Coronary artery (tissue), 2 donors: ENCODE measurements at regions not wholly inside any gene's neighbourhood (a gene's known extent, or its start where the extent isn't known, plus 50 kb on each side); places are given as distances from the start of the nearest gene placed in this dataset.

Experiments used
- DNase-seq: peaks from one replicate; pipeline ENCODE4 v3.0.0-alpha.2; 2017; ENCODE audit warnings: low spot score
- H3K27ac ChIP-seq, 2 donors: fragments of 200-600 bp; sonication (generic); one replicate each; pipeline ENCODE4 v1.5.1; 2016 to 2019
- H3K4me3 ChIP-seq: fragments of 200-600 bp; sonication (generic); 2 replicates; pipeline ENCODE4 v1.5.1; 2016; ENCODE audit warnings: mild to moderate bottlenecking, moderate library complexity
- TF ChIP-seq, protein P1 (sequence below): fragments of 200-600 bp; sonication (generic); IDR thresholded peaks from one replicate; pipeline ENCODE4 v1.5.1; 2019; ENCODE audit warnings: antibody characterized with exemption

DNA sequence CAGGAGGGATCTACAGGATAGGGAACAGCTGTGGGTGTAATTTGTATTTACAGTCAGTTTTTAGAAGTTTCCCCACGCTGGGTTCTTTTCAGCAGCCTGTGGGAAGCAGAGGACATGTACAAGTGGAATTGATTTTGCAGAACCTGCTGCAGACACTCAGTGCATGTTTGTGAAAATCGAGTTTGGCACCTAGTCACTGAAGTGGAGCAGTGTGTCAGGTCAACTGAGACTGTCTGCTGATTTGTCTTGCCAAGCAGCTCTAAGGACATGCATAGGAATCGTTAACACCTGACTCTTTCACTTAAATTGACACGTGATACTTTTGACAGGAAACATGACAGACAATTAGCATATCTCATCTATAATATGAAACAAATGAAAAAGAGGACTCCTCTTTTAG is 416.6 kb downstream of the TMX3 start:
- no peak for DNase-seq
- TF ChIP-seq, protein P1, sequence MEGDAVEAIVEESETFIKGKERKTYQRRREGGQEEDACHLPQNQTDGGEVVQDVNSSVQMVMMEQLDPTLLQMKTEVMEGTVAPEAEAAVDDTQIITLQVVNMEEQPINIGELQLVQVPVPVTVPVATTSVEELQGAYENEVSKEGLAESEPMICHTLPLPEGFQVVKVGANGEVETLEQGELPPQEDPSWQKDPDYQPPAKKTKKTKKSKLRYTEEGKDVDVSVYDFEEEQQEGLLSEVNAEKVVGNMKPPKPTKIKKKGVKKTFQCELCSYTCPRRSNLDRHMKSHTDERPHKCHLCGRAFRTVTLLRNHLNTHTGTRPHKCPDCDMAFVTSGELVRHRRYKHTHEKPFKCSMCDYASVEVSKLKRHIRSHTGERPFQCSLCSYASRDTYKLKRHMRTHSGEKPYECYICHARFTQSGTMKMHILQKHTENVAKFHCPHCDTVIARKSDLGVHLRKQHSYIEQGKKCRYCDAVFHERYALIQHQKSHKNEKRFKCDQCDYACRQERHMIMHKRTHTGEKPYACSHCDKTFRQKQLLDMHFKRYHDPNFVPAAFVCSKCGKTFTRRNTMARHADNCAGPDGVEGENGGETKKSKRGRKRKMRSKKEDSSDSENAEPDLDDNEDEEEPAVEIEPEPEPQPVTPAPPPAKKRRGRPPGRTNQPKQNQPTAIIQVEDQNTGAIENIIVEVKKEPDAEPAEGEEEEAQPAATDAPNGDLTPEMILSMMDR = no peak
- no peak overlapping the region for H3K27ac ChIP-seq
- H3K4me3 ChIP-seq = no peak overlapping the region

DNA sequence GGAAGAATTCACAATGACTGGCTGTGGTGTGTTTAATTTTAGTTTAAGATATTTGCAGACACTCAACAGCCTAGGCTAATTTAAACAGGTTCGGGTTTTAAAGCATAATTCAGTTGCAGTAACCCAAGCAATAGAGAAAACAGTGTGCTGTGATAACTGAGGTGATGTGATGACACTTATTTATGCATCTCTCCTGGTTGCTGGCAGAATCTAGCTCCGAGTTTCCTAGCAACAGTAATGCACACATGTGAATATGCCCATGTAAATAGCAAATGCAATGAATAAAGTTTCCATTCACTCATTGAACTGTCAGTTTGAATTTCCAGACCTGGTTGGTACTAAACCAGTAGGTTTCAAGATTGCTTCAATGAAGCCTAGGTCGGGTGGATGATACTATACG is 426.5 kb downstream of the TMX3 start:
- Histone ChIP-seq H3K4me3 (no peak overlapping the region), H3K27ac (no peak overlapping the region)
- DNase-seq = no peak
- TF ChIP-seq, protein P1 = no peak

DNA sequence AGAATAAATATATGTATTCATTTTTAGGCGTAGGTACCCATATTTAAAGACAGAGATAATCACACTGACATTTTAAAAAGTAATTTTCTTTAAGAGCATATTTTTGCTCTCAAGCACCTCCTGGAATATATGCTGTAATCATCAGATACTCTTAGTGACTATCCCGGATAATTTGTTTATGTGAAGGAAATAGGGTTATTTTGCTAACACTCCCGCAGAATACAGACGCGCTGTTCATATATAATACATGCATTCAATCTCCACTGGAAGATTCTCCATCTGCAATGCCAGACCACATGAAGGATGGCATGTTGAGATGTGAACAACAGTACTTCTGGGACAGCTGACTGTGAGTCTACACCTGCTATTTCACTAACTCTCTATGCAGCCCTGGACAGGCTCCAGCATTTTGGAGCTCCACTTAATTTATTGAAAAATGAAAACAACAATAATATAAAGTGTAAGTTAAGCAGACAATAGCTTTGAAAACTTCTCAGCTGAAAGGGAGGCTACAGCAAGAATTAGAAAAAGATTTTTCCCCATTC is 430.6 kb downstream of the TMX3 start:
- Histone ChIP-seq H3K27ac (no peak overlapping the region), H3K4me3 (no peak overlapping the region)
- TF ChIP-seq, protein P1 = no peak
- no peak for DNase-seq

DNA sequence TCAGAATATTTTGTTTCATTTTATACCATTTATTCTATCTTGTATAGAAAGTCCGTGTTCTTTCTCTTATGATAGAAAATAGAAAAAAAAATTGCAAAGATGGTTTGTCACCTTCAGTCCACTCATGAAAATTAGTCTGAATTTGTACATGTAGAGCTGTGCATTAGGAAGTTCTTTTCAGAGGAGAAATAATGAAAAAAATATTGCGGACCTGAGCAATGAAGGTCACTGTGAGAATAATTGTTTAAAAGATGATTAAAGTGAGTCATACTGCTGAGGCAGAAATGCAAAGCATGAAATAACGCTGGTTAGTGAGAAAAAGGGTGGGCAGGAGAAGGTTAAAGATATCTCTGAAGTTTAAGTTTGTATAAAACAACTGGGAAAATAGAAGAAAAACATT is 431.1 kb downstream of the TMX3 start:
- TF ChIP-seq, protein P1 = no peak
- Histone ChIP-seq H3K4me3 (no peak overlapping the region), H3K27ac (no peak overlapping the region)
- no peak for DNase-seq

DNA sequence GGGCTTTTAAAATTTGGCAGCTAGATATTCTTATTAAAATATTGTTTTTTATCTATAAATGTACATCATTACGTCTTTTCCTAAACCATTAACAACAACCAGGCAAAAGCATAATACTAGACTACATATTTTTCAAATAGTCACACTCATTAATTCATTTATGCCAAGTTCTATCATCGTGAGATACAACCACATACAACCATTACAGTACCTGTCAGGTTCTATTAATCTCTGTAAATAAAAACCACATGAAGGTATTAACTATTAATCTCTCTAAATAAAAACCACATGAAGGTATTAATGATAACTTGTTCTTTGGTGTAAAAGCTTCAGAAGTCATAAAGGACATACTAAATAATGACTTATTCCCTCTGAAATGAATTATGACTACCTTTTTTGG is 432.7 kb downstream of the TMX3 start:
- no peak overlapping the region for H3K27ac ChIP-seq

DNA sequence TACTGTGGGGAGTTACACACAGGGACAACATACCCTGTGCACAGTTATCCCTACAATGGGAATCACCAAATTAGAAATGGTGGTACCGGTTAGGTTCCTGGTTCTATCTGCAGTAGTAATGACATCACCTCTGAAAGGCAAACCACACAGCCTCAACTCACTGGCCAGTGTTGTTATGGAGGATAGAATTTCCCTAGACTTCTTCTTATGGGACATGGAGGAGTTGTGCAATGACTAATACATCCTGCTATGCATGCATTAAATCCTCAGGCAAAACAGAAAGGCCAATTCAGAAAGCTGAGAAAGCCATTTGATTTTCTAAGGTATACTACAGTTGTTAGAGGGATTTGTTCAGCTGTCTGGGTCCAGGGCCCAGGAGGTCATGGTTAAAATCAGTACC is 439.3 kb downstream of the TMX3 start:
- no peak for DNase-seq
- H3K4me3 ChIP-seq = no peak overlapping the region
- TF ChIP-seq, protein P1 = no peak
- H3K27ac ChIP-seq = no peak overlapping the region

More for the DNA sequence above, 432.7 kb downstream of the TMX3 start:
- H3K4me3 ChIP-seq = no peak overlapping the region
- no peak for DNase-seq
- TF ChIP-seq, protein P1 = no peak

DNA sequence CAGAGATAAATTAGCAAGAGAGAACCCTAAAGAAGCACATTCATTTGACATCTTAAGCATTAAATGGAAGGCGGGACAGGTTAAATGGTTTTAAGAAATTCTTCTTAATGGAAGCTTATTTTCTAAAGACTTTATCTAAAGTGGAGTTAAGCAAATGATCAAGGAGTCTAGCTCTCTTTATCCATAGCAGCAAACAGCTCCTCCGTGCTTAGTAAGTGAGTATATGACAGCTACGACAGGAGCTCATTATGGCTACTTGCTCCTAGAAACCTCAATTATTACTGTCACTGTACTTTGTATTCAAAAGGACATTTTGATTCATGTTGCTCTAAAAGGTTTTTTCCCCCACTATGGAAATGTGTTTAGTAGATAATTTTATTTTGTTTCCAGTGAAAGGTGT is 444.9 kb downstream of the TMX3 start:
- Histone ChIP-seq H3K4me3 (no peak overlapping the region), H3K27ac (no peak overlapping the region)
- no peak for DNase-seq
- TF ChIP-seq, protein P1 = no peak
